LNCAP (cell line): ENCODE measurements at regions not wholly inside any gene's neighbourhood (a gene's known extent, or its start where the extent isn't known, plus 50 kb on each side); places are given as distances from the start of the nearest gene placed in this dataset.

Experiments used
- TF ChIP-seq, protein P1 (sequence below): fragments of 450-650 bp; IDR thresholded peaks from 2 replicates; pipeline ENCODE4 v1.5.1; 2017; ENCODE audit warnings: mild to moderate bottlenecking

DNA sequence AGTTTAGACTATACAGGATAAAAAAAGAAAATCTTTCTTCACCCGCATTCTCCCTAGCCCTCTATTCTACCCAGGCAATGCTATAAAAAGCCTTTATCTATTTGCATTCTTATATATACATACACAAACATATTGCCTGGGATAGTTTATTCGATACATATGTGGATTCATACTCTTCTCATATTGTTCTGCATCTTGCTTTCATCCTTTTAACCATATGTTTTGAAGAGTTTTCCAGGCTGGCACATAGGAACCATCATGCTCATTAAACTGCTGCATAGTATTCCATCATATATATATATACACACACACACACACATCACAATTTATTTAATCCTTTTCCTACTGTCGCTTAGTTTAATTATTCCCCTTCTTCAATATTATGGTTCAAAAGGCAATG lies 461.2 kb downstream of the NTRK2 start:
- TF ChIP-seq, protein P1, sequence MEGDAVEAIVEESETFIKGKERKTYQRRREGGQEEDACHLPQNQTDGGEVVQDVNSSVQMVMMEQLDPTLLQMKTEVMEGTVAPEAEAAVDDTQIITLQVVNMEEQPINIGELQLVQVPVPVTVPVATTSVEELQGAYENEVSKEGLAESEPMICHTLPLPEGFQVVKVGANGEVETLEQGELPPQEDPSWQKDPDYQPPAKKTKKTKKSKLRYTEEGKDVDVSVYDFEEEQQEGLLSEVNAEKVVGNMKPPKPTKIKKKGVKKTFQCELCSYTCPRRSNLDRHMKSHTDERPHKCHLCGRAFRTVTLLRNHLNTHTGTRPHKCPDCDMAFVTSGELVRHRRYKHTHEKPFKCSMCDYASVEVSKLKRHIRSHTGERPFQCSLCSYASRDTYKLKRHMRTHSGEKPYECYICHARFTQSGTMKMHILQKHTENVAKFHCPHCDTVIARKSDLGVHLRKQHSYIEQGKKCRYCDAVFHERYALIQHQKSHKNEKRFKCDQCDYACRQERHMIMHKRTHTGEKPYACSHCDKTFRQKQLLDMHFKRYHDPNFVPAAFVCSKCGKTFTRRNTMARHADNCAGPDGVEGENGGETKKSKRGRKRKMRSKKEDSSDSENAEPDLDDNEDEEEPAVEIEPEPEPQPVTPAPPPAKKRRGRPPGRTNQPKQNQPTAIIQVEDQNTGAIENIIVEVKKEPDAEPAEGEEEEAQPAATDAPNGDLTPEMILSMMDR, result no peak

GRCh38 chr9:85130260-85130659 lies 460.7 kb downstream of the NTRK2 start:
- TF ChIP-seq, protein P1, result no peak

GRCh38 chr9:85129514-85129913 lies 460.0 kb downstream of the NTRK2 start:
- TF ChIP-seq, protein P1, result no peak

DNA sequence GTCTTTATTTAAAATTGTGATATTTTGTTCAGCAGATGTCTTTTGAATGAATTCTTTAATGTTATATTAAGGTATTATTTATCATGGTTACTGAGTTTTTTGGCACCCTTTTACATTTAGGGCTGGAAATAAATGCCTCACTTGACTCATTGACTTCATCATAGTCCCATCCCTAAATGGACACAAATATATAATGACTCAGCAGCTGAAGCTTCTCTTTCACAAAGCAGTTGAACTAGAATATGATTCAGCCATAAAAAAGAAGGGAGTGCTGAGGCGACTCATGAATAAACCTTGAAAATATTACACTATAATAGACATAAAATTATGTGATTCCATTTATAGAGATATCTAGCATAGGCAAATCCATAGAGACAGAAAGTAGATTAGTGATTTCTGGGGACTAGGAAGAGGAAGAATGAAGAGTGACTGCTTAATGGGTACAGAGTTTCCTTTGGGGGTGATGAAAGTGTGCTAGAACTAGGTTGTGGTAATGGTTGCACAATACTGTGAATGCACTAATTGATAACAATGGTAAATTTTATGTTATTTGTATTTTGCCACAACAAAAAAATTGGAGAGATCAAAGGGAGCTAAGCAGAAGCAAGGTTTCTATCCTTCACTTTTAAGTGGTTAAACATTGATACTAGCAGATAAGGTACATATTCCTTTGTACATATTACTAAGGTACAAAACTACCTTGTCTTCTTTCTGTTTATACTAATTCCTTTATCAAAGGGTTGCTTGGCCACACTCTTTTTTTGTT lies 449.6 kb downstream of the NTRK2 start:
- TF ChIP-seq, protein P1, result no peak

DNA sequence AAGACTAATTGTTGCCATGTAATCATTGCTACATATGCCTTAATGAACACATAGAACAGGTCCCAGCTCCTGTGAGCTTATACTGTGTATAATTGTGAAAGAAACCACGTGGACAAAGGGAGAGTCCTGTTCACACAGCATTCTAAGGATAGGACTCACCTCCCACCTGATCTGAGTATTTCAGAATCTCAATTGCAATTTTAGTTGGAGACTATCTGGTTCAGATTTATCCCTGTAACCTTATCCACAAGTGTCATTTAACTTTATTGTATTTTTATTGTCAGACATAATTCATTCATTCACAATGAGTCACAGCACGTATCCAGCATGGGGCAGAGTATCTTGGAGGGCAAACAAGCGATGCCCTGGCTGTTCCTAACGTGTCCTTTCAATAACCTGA lies 448.3 kb downstream of the NTRK2 start:
- TF ChIP-seq, protein P1, result no peak

DNA sequence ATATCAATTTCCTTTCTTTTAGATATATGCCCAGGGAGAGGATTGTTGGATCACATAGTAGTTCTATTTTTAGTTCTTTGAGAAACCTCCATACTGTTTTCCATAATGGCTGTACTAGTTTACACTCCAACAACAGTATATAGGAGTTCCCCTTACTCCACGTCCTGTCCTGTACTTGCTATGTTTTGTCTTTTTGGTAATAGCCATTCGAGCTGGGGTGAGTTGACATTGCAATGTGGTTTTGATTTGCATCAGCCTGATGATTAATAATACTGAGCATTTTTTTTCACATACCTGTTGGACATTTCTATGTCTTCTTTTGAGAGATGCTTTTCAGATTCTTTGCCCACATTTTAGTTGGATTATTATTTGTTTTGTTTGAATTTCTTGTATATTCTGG lies 445.9 kb downstream of the NTRK2 start:
- TF ChIP-seq, protein P1, result no peak

DNA sequence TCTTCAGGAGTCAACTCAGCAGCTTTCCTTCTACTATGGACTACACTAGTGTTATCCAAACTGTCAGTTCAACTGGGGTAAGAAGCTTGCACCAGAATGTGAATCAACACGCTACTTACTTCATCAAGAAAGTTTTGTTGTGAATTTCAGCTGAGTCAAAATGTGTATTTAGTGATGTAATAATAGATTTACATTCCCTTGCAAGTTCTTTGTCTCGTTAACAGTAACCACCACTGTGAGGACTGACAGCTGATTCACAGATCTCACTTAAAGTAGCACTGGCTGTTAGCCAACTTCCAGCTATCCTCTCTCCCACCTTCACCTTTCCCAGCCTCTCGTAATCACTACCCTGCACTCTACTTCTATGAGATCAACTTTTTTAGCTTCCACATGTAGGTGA lies 445.3 kb downstream of the NTRK2 start:
- TF ChIP-seq, protein P1, result no peak
